HEK293 (cell line): ENCODE measurements at regions not wholly inside any gene's neighbourhood (a gene's known extent, or its start where the extent isn't known, plus 50 kb on each side); places are given as distances from the start of the nearest gene placed in this dataset.

Experiments
- CTCF ChIA-PET: fragments of 350-600 bp; formaldehyde crosslinking; extraction: SDS; loops from one replicate; lab custom pipeline; 2021; ENCODE audit warnings: antibody characterized with exemption; lab: Yijun Ruan, JAX
- POLR2A ChIA-PET: fragments of 300-600 bp; formaldehyde crosslinking; extraction: SDS; loops from one replicate; lab custom pipeline; 2020; ENCODE audit warnings: antibody characterized with exemption, inconsistent platforms; lab: Yijun Ruan, JAX
- H3K27ac ChIP-seq: fragments of 200-500 bp; sonication (Bioruptor generic); 2 replicates; pipeline ENCODE4 v1.5.1; 2014; ENCODE audit warnings: low read depth, low read length, control low read depth, inconsistent platforms; ENCODE audit errors: extremely low read depth
- H3K36me3 ChIP-seq, 2 experiments: fragments of 200-500 bp in 1 of 2; sonication (Bioruptor generic) in 1 of 2; 1 replicate in 1 of 2; 2 replicates in 1 of 2; pipeline ENCODE4 v1.5.1; 2014 to 2017; ENCODE audit warnings: inconsistent platforms in 2 of 2, low read length in 2 of 2; ENCODE audit not compliant: control insufficient read depth in 2 of 2, insufficient read depth in 1 of 2
- H3K4me1 ChIP-seq: fragments of 200-500 bp; sonication (Bioruptor generic); 2 replicates; pipeline ENCODE4 v1.5.1; 2014; ENCODE audit warnings: mild to moderate bottlenecking, low read length, inconsistent platforms; ENCODE audit not compliant: control insufficient read depth, insufficient read depth
- H3K4me3 ChIP-seq: 2 replicates; pipeline ENCODE4 v1.5.1; 2011; ENCODE audit warnings: low read depth, mild to moderate bottlenecking, control low read depth, low read length, moderate library complexity
- H3K9me3 ChIP-seq: fragments of 200-500 bp; sonication (Bioruptor generic); 2 replicates; pipeline ENCODE4 v1.5.1; 2014; ENCODE audit warnings: low read depth, low read length, inconsistent platforms; ENCODE audit not compliant: control insufficient read depth, insufficient read depth
- GLI4 ChIP-seq: fragments of 450-650 bp; formaldehyde crosslinking; IDR thresholded peaks from 2 replicates; pipeline ENCODE4 v1.5.1; 2016; ENCODE audit warnings: missing biosample characterization, missing genetic modification characterization
- SALL2 ChIP-seq: fragments of 450-650 bp; formaldehyde crosslinking; IDR thresholded peaks from 2 replicates; pipeline ENCODE4 v1.5.0; 2017; ENCODE audit warnings: missing biosample characterization, mild to moderate bottlenecking, missing genetic modification characterization, borderline replicate concordance
- SETDB1 ChIP-seq: IDR thresholded peaks from one replicate; pipeline ENCODE4 v1.6.1; 2017; ENCODE audit warnings: mild to moderate bottlenecking, low read length, moderate library complexity, mixed read lengths; ENCODE audit not compliant: insufficient read length
- ZBTB21 ChIP-seq: fragments of 450-650 bp; formaldehyde crosslinking; IDR thresholded peaks from 2 replicates; pipeline ENCODE4 v1.5.1; 2017; ENCODE audit warnings: missing biosample characterization, missing genetic modification characterization
- ZBTB48 ChIP-seq: fragments of 450-650 bp; formaldehyde crosslinking; IDR thresholded peaks from 2 replicates; pipeline ENCODE4 v1.5.1; 2016; ENCODE audit warnings: missing biosample characterization, missing genetic modification characterization
- ZNF121 ChIP-seq: fragments of 450-650 bp; formaldehyde crosslinking; IDR thresholded peaks from 2 replicates; pipeline ENCODE4 v1.5.1; 2016; ENCODE audit warnings: missing biosample characterization, missing genetic modification characterization
- ZNF155 ChIP-seq: fragments of 450-650 bp; formaldehyde crosslinking; IDR thresholded peaks from 2 replicates; pipeline ENCODE4 v1.5.1; 2016; ENCODE audit warnings: missing biosample characterization, missing genetic modification characterization
- ZNF341 ChIP-seq: fragments of 450-650 bp; formaldehyde crosslinking; IDR thresholded peaks from 2 replicates; pipeline ENCODE4; 2016; ENCODE audit warnings: low read depth, missing biosample characterization, missing genetic modification characterization
- ZNF354C ChIP-seq: fragments of 450-650 bp; formaldehyde crosslinking; IDR thresholded peaks from 2 replicates; pipeline ENCODE4 v1.5.1; 2016; ENCODE audit warnings: missing biosample characterization, missing genetic modification characterization, low read depth, borderline replicate concordance
- ZNF549 ChIP-seq: fragments of 450-650 bp; IDR thresholded peaks from 2 replicates; pipeline ENCODE4 v1.5.1; 2018; ENCODE audit warnings: missing biosample characterization, missing genetic modification characterization, mild to moderate bottlenecking, inconsistent platforms, moderate library complexity
- ZNF621 ChIP-seq: fragments of 450-650 bp; formaldehyde crosslinking; IDR thresholded peaks from 2 replicates; pipeline ENCODE4 v1.5.1; 2017; ENCODE audit warnings: missing biosample characterization, missing genetic modification characterization
- ZNF629 ChIP-seq: fragments of 450-650 bp; formaldehyde crosslinking; IDR thresholded peaks from 2 replicates; pipeline ENCODE4 v1.5.1; 2017; ENCODE audit warnings: missing biosample characterization, missing genetic modification characterization
- ZNF670 ChIP-seq: fragments of 450-650 bp; formaldehyde crosslinking; IDR thresholded peaks from 2 replicates; pipeline ENCODE4 v1.5.1; 2016; ENCODE audit warnings: missing biosample characterization, missing genetic modification characterization, low read depth
- ZNF785 ChIP-seq: fragments of 450-650 bp; formaldehyde crosslinking; IDR thresholded peaks from 2 replicates; pipeline ENCODE4 v1.5.1; 2016; ENCODE audit warnings: missing biosample characterization, missing genetic modification characterization
- TF ChIP-seq, protein P1 (sequence below): fragments of 450-650 bp; formaldehyde crosslinking; IDR thresholded peaks from 2 replicates; pipeline ENCODE4 v1.5.1; 2016; ENCODE audit warnings: missing biosample characterization, missing genetic modification characterization, low read depth
- TF ChIP-seq, protein P2 (sequence below): fragments of 450-650 bp; formaldehyde crosslinking; IDR thresholded peaks from 2 replicates; pipeline ENCODE4 v1.5.1; 2016; ENCODE audit warnings: missing biosample characterization, missing genetic modification characterization
- TF ChIP-seq, protein P3 (sequence below): fragments of 450-650 bp; formaldehyde crosslinking; IDR thresholded peaks from 2 replicates; pipeline ENCODE4 v1.5.1; 2016; ENCODE audit warnings: missing biosample characterization, missing genetic modification characterization

DNA sequence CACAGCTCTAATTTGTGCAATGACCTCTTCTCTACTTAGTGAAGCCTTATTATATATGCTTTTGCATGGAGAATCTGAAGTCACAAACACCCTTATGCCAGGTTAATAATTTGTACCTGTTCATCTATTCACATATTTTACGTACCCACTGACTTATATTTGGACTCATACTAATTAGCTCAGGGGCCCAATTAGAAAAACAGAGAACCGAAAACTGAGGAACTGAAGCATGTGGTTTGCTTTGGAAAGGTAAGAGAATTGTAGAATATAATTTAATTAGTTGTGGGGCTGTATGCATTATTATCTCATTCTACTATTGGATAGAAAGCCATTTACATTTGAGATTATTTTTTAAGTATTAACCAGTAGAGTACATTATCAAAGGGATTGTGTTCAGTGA lies 805.9 kb upstream of the CITED2 start (continued):
- TF ChIP-seq GLI4 (tag by site-specific recombination) (no peak), ZNF155 (tag by site-specific recombination) (no peak), ZNF785 (no peak)
- TF ChIP-seq, protein P1, sequence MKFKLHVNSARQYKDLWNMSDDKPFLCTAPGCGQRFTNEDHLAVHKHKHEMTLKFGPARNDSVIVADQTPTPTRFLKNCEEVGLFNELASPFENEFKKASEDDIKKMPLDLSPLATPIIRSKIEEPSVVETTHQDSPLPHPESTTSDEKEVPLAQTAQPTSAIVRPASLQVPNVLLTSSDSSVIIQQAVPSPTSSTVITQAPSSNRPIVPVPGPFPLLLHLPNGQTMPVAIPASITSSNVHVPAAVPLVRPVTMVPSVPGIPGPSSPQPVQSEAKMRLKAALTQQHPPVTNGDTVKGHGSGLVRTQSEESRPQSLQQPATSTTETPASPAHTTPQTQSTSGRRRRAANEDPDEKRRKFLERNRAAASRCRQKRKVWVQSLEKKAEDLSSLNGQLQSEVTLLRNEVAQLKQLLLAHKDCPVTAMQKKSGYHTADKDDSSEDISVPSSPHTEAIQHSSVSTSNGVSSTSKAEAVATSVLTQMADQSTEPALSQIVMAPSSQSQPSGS (tag by site-specific recombination): no peak
- TF ChIP-seq, protein P2, sequence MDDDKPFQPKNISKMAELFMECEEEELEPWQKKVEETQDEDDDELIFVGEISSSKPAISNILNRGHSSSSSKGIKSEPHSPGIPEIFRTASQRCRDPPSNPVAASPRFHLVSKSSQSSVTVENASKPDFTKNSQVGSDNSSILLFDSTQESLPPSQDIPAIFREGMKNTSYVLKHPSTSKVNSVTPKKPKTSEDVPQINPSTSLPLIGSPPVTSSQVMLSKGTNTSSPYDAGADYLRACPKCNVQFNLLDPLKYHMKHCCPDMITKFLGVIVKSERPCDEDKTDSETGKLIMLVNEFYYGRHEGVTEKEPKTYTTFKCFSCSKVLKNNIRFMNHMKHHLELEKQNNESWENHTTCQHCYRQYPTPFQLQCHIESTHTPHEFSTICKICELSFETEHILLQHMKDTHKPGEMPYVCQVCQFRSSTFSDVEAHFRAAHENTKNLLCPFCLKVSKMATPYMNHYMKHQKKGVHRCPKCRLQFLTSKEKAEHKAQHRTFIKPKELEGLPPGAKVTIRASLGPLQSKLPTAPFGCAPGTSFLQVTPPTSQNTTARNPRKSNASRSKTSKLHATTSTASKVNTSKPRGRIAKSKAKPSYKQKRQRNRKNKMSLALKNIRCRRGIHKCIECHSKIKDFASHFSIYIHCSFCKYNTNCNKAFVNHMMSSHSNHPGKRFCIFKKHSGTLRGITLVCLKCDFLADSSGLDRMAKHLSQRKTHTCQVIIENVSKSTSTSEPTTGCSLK (tag by site-specific recombination): no peak

DNA sequence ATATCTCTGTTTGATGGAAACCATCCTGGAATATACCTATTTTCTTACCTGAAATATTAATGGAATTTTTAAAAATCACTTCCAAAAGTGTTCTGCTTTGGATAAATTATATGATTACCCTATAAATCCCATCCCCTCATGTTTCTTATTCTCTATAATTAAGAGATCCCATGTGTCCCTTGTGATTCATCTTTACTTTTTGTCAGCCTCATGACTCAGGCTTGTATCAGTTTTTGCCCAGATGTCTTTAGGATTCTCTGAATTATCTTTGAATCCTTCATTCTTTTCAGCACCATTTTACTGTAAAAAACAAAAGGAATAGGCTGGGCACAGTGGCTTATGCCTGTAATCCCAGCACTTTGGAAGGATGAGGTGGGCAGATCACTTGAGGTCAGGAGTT lies 804.5 kb upstream of the CITED2 start:
- CTCF ChIA-PET: no interaction called here
- H3K27ac ChIP-seq: no peak overlapping the region

DNA sequence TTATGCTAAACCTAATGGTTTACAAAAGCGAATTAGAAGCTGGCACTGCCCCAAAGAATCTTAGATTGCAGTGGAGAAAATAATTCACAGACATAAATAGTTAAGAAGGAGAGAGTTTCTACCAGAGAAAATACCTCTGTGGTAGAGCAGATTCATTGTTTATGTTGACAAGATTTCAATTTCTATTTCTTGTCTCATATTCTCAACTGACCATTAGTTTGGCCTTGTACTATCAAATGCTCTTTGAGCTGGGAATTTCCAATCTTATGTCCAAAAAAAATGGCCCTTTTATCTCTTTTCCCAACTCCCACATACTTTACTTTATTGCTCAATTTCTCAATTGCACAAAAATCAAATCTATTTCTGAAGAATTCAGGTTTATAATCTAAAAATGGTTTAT lies 804.1 kb upstream of the CITED2 start:
- no peaks in the 10 kb centered on the region for H3K36me3 ChIP-seq
- ChIA-PET POLR2A (no interaction called here), CTCF (interaction anchor here (0.6 kb wide), 1 partner anchor 32 kb away, joined by 3 read pairs; no protein-coding TSS in a partner anchor)
- H3K9me3 ChIP-seq: no peaks in the 10 kb centered on the region
- H3K4me3 ChIP-seq: no peak overlapping the region
- H3K4me1 ChIP-seq: no peaks in the 10 kb centered on the region
- H3K27ac ChIP-seq: no peak overlapping the region
- TF ChIP-seq ZBTB48 (tag by site-specific recombination) (no peak), ZNF621 (tag by site-specific recombination) (no peak), ZNF354C (tag by site-specific recombination) (no peak), ZNF121 (tag by site-specific recombination) (no peak), SALL2 (tag by site-specific recombination) (no peak), ZNF549 (tag by site-specific recombination) (no peak), SETDB1 (no peak), ZBTB21 (tag by site-specific recombination) (no peak)
- TF ChIP-seq, all 188 proteins: peak for 0

More for the DNA sequence above, 804.5 kb upstream of the CITED2 start:
- H3K36me3 ChIP-seq: no peaks in the 10 kb centered on the region
- TF ChIP-seq ZNF670 (tag by site-specific recombination): no peak
- TF ChIP-seq ZNF629 (tag by site-specific recombination): no peak
- TF ChIP-seq ZNF341 (tag by site-specific recombination): no peak
- TF ChIP-seq, protein P3, sequence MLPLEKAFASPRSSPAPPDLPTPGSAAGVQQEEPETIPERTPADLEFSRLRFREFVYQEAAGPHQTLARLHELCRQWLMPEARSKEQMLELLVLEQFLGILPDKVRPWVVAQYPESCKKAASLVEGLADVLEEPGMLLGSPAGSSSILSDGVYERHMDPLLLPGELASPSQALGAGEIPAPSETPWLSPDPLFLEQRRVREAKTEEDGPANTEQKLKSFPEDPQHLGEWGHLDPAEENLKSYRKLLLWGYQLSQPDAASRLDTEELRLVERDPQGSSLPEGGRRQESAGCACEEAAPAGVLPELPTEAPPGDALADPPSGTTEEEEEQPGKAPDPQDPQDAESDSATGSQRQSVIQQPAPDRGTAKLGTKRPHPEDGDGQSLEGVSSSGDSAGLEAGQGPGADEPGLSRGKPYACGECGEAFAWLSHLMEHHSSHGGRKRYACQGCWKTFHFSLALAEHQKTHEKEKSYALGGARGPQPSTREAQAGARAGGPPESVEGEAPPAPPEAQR (tag by site-specific recombination): no peak
- no peak overlapping the region for H3K4me3 ChIP-seq
- H3K4me1 ChIP-seq: no peaks in the 10 kb centered on the region
- POLR2A ChIA-PET: no interaction called here
- H3K9me3 ChIP-seq: no peaks in the 10 kb centered on the region
